Stimulated activated CD8-positive, alpha-beta memory T cell treated with anti-CD3 and anti-CD28 coated beads, Interleukin-2, amount 100 ng/mL, for 48 hours (primary cell): ENCODE measurements at regions not wholly inside any gene's neighbourhood (a gene's known extent, or its start where the extent isn't known, plus 50 kb on each side); places are given as distances from the start of the nearest gene placed in this dataset.
"Not testable (repeated sequence)": the region's sequence is repeated elsewhere in the genome, so short reads cannot be mapped to it uniquely, and the experiment has no call there.

ENCODE experiments used
- DNase-seq, 2 donors: peaks; one replicate each; pipeline ENCODE4 v3.0.0-alpha.2; 2020; ENCODE audit warnings: low read depth in 2 of 2

GRCh38 chr7:142534726-142535122 is 214.5 kb upstream of the PRSS1 start:
- DNase-seq = no peak

- DNase-seq = no peak
These were observed 215.4 kb upstream of the PRSS1 start for GRCh38 chr7:142533920-142534319.

GRCh38 chr7:142529591-142529990 is 219.7 kb upstream of the PRSS1 start:
- no peak for DNase-seq

GRCh38 chr7:142528608-142529408 is 220.5 kb upstream of the PRSS1 start:
- DNase-seq = no peak

- DNase-seq = no peak
These were observed 225.3 kb upstream of the PRSS1 start for GRCh38 chr7:142523821-142524460.

GRCh38 chr7:142522735-142523134 is 226.5 kb upstream of the PRSS1 start:
- no peak for DNase-seq

- not testable (repeated sequence) for DNase-seq
These were observed 228.4 kb upstream of the PRSS1 start for GRCh38 chr7:142520885-142521284.

GRCh38 chr7:142520455-142520854 is 228.8 kb upstream of the PRSS1 start:
- DNase-seq = not testable (repeated sequence)

- no peak for DNase-seq
These were observed 229.9 kb upstream of the PRSS1 start for GRCh38 chr7:142519079-142520078.

- no peak for DNase-seq
These were observed 233.2 kb upstream of the PRSS1 start for GRCh38 chr7:142516038-142516501.

- DNase-seq = not testable (repeated sequence)
These were observed 234.6 kb upstream of the PRSS1 start for GRCh38 chr7:142514716-142515115.

- DNase-seq = no peak
These were observed 235.9 kb upstream of the PRSS1 start for GRCh38 chr7:142513178-142513955.

- DNase-seq = no peak
These were observed 237.5 kb upstream of the PRSS1 start for GRCh38 chr7:142511801-142512200.

- no peak for DNase-seq
These were observed 237.9 kb upstream of the PRSS1 start for GRCh38 chr7:142511374-142511773.

- DNase-seq = not testable (repeated sequence)
These were observed 240.0 kb upstream of the PRSS1 start for GRCh38 chr7:142509235-142509634.

GRCh38 chr7:142508251-142508650 is 241.0 kb upstream of the PRSS1 start:
- no peak for DNase-seq

- no peak for DNase-seq
These were observed 241.5 kb upstream of the PRSS1 start for GRCh38 chr7:142507799-142508198.

- not testable (repeated sequence) for DNase-seq
These were observed 242.2 kb upstream of the PRSS1 start for GRCh38 chr7:142507066-142507465.

- no peak for DNase-seq
These were observed 242.7 kb upstream of the PRSS1 start for GRCh38 chr7:142506601-142507000.

- DNase-seq = not testable (repeated sequence)
These were observed 245.3 kb upstream of the PRSS1 start for GRCh38 chr7:142503949-142504348.

- no peak for DNase-seq
These were observed 245.2 kb upstream of the PRSS58 start for GRCh38 chr7:142503036-142503435.
